ENCODE measurements at regions not wholly inside any gene's neighbourhood (a gene's known extent, or its start where the extent isn't known, plus 50 kb on each side); places are given as distances from the start of the nearest gene placed in this dataset.
A peak's percentile ranks its signal among the peaks of the same experiment; 100 is the strongest.

- Mint-ChIP-seq H3K27ac (no peak overlapping the region), H3K36me3 (no peaks in the 10 kb centered on the region), H3K4me3 (no peak overlapping the region), H3K4me1 (no peaks in the 10 kb centered on the region), H3K9me3 (no peaks in the 10 kb centered on the region)
- DNase-seq (ENCODE audit: low spot score in 2 of 2) (no peak), ATAC-seq (no peak)
Measured at GRCh38 chr12:90026516-90026915, 317.9 kb upstream of the ATP2B1 start.

GRCh38 chr12:90024262-90024661 lies 315.6 kb upstream of the ATP2B1 start:
- H3K36me3 Mint-ChIP-seq = no peaks in the 10 kb centered on the region
- no peak overlapping the region for H3K27ac Mint-ChIP-seq
- H3K4me1 Mint-ChIP-seq = no peaks in the 10 kb centered on the region
- no peak overlapping the region for H3K4me3 Mint-ChIP-seq
- DNase-seq (ENCODE audit: low spot score in 2 of 2) (no peak), ATAC-seq (no peak)
- H3K9me3 Mint-ChIP-seq = no peaks in the 10 kb centered on the region

GRCh38 chr12:90023207-90023900 lies 314.7 kb upstream of the ATP2B1 start:
- Mint-ChIP-seq H3K4me3 (no peak overlapping the region), H3K27ac (no peak overlapping the region), H3K4me1 (no peaks in the 10 kb centered on the region), H3K36me3 (no peaks in the 10 kb centered on the region), H3K9me3 (no peaks in the 10 kb centered on the region)
- DNase-seq (ENCODE audit: low spot score in 2 of 2) (no peak), ATAC-seq (no peak)

- Mint-ChIP-seq H3K4me1 (no peaks in the 10 kb centered on the region), H3K36me3 (no peaks in the 10 kb centered on the region), H3K4me3 (no peak overlapping the region), H3K9me3 (no peaks in the 10 kb centered on the region), H3K27ac (no peak overlapping the region)
- DNase-seq (ENCODE audit: low spot score in 2 of 2) (no peak), ATAC-seq (no peak)
Measured at GRCh38 chr12:90021795-90022440, 313.3 kb upstream of the ATP2B1 start.

GRCh38 chr12:90020881-90021280 lies 312.2 kb upstream of the ATP2B1 start:
- H3K4me1 Mint-ChIP-seq = no peaks in the 10 kb centered on the region
- H3K9me3 Mint-ChIP-seq = no peaks in the 10 kb centered on the region

GRCh38 chr12:90020436-90020835 lies 311.8 kb upstream of the ATP2B1 start:
- no peak for ATAC-seq
- Mint-ChIP-seq H3K4me1 (no peaks in the 10 kb centered on the region), H3K36me3 (no peaks in the 10 kb centered on the region), H3K27ac (no peak overlapping the region), H3K4me3 (no peak overlapping the region), H3K9me3 (no peaks in the 10 kb centered on the region)
- no peak for DNase-seq (ENCODE audit: low spot score in 2 of 2)

More at GRCh38 chr12:90020881-90021280, 312.2 kb upstream of the ATP2B1 start:
- DNase-seq (ENCODE audit: low spot score in 2 of 2) (no peak), ATAC-seq (no peak)
- H3K4me3 Mint-ChIP-seq = no peak overlapping the region
- H3K36me3 Mint-ChIP-seq = no peaks in the 10 kb centered on the region
- no peak overlapping the region for H3K27ac Mint-ChIP-seq

- Mint-ChIP-seq H3K4me3 (no peak overlapping the region), H3K36me3 (no peaks in the 10 kb centered on the region), H3K4me1 (no peaks in the 10 kb centered on the region), H3K9me3 (no peaks in the 10 kb centered on the region), H3K27ac (no peak overlapping the region)
- ATAC-seq (no peak), DNase-seq (ENCODE audit: low spot score in 2 of 2) (no peak)
Measured at GRCh38 chr12:90020014-90020413, 311.4 kb upstream of the ATP2B1 start.

GRCh38 chr12:90017316-90017715 lies 308.7 kb upstream of the ATP2B1 start:
- no peak for ATAC-seq

GRCh38 chr12:90015228-90015627 lies 306.6 kb upstream of the ATP2B1 start:
- no peak overlapping the region for H3K27ac Mint-ChIP-seq

More at GRCh38 chr12:90017316-90017715, 308.7 kb upstream of the ATP2B1 start:
- no peak for DNase-seq (ENCODE audit: low spot score in 2 of 2)
- Mint-ChIP-seq H3K9me3 (no peaks in the 10 kb centered on the region), H3K4me1 (peaks cover 6% of the 10 kb centered on the region), H3K4me3 (no peak overlapping the region), H3K27ac (no peak overlapping the region), H3K36me3 (no peaks in the 10 kb centered on the region)

GRCh38 chr12:90013409-90013808 lies 304.8 kb upstream of the ATP2B1 start:
- peak; percentile 48 for ATAC-seq
- H3K27ac Mint-ChIP-seq = no peak overlapping the region
- DNase-seq (ENCODE audit: low spot score in 2 of 2) = no peak

More at GRCh38 chr12:90015228-90015627, 306.6 kb upstream of the ATP2B1 start:
- ATAC-seq = no peak
- no peak overlapping the region for H3K4me3 Mint-ChIP-seq
- no peak for DNase-seq (ENCODE audit: low spot score in 2 of 2)
- H3K9me3 Mint-ChIP-seq = no peaks in the 10 kb centered on the region
- peaks cover 6% of the 10 kb centered on the region for H3K4me1 Mint-ChIP-seq
- H3K36me3 Mint-ChIP-seq = no peaks in the 10 kb centered on the region

GRCh38 chr12:90010089-90010488 lies 301.5 kb upstream of the ATP2B1 start:
- H3K4me1 Mint-ChIP-seq = peaks cover 6% of the 10 kb centered on the region
- H3K27ac Mint-ChIP-seq = no peak overlapping the region
- no peak for ATAC-seq

More at GRCh38 chr12:90013409-90013808, 304.8 kb upstream of the ATP2B1 start:
- peaks cover 6% of the 10 kb centered on the region for H3K4me1 Mint-ChIP-seq
- no peak overlapping the region for H3K4me3 Mint-ChIP-seq
- H3K36me3 Mint-ChIP-seq = no peaks in the 10 kb centered on the region
- no peaks in the 10 kb centered on the region for H3K9me3 Mint-ChIP-seq

GRCh38 chr12:90008277-90008676 lies 299.6 kb upstream of the ATP2B1 start:
- Mint-ChIP-seq H3K4me3 (no peak overlapping the region), H3K36me3 (no peaks in the 10 kb centered on the region), H3K9me3 (no peaks in the 10 kb centered on the region), H3K27ac (no peak overlapping the region), H3K4me1 (peaks cover 3% of the 10 kb centered on the region)
- ATAC-seq = no peak
- DNase-seq (ENCODE audit: low spot score in 2 of 2) = no peak

More at GRCh38 chr12:90010089-90010488, 301.5 kb upstream of the ATP2B1 start:
- no peak for DNase-seq (ENCODE audit: low spot score in 2 of 2)
- Mint-ChIP-seq H3K36me3 (no peaks in the 10 kb centered on the region), H3K4me3 (no peak overlapping the region), H3K9me3 (no peaks in the 10 kb centered on the region)

GRCh38 chr12:90004319-90005074 lies 295.9 kb upstream of the ATP2B1 start:
- Mint-ChIP-seq H3K9me3 (no peaks in the 10 kb centered on the region), H3K36me3 (no peaks in the 10 kb centered on the region), H3K27ac (no peak overlapping the region), H3K4me3 (no peak overlapping the region), H3K4me1 (no peaks in the 10 kb centered on the region)
- ATAC-seq = no peak
- DNase-seq (ENCODE audit: low spot score in 2 of 2) = no peak

- no peak overlapping the region for H3K27ac Mint-ChIP-seq
- H3K9me3 Mint-ChIP-seq = no peaks in the 10 kb centered on the region
- H3K4me3 Mint-ChIP-seq = no peak overlapping the region
- H3K4me1 Mint-ChIP-seq = no peaks in the 10 kb centered on the region
- ATAC-seq = no peak
- DNase-seq (ENCODE audit: low spot score in 2 of 2) = no peak
- no peaks in the 10 kb centered on the region for H3K36me3 Mint-ChIP-seq
Measured at GRCh38 chr12:90003688-90004087, 295.1 kb upstream of the ATP2B1 start.

GRCh38 chr12:90000721-90001120 lies 292.1 kb upstream of the ATP2B1 start:
- DNase-seq (ENCODE audit: low spot score in 2 of 2) (no peak), ATAC-seq (no peak)
- Mint-ChIP-seq H3K27ac (no peak overlapping the region), H3K9me3 (no peaks in the 10 kb centered on the region), H3K4me1 (no peaks in the 10 kb centered on the region), H3K36me3 (no peaks in the 10 kb centered on the region), H3K4me3 (no peak overlapping the region)
